A549 (cell line): ENCODE measurements at regions not wholly inside any gene's neighbourhood (a gene's known extent, or its start where the extent isn't known, plus 50 kb on each side); places are given as distances from the start of the nearest gene placed in this dataset.

Experiments used
- JUN ChIP-seq, 2 experiments: fragments of >200 bp; sonication (Bioruptor Twin); formaldehyde crosslinking; IDR thresholded peaks; 2 replicates in 1 of 2; 3 replicates in 1 of 2; pipeline ENCODE4 v1.6.1; 2016 to 2017
- POLR2A ChIP-seq: IDR thresholded peaks from 2 replicates; pipeline ENCODE4 v1.6.1; 2012; ENCODE audit warnings: mild to moderate bottlenecking, low read length
- SREBF2 ChIP-seq: fragments of 450-650 bp; IDR thresholded peaks from 2 replicates; pipeline ENCODE4 v1.6.1; 2014; ENCODE audit warnings: mild to moderate bottlenecking, moderate library complexity
- TF ChIP-seq, protein P1 (sequence below): fragments of 200-600 bp; sonication (generic); IDR thresholded peaks from 2 replicates; pipeline ENCODE4 v1.6.1; 2016; ENCODE audit warnings: antibody characterized with exemption, mild to moderate bottlenecking, moderate library complexity

- no peak for TF ChIP-seq JUN (IDR thresholded peaks at IDR 0.05)
- no peak for TF ChIP-seq SREBF2
- TF ChIP-seq, protein P1, sequence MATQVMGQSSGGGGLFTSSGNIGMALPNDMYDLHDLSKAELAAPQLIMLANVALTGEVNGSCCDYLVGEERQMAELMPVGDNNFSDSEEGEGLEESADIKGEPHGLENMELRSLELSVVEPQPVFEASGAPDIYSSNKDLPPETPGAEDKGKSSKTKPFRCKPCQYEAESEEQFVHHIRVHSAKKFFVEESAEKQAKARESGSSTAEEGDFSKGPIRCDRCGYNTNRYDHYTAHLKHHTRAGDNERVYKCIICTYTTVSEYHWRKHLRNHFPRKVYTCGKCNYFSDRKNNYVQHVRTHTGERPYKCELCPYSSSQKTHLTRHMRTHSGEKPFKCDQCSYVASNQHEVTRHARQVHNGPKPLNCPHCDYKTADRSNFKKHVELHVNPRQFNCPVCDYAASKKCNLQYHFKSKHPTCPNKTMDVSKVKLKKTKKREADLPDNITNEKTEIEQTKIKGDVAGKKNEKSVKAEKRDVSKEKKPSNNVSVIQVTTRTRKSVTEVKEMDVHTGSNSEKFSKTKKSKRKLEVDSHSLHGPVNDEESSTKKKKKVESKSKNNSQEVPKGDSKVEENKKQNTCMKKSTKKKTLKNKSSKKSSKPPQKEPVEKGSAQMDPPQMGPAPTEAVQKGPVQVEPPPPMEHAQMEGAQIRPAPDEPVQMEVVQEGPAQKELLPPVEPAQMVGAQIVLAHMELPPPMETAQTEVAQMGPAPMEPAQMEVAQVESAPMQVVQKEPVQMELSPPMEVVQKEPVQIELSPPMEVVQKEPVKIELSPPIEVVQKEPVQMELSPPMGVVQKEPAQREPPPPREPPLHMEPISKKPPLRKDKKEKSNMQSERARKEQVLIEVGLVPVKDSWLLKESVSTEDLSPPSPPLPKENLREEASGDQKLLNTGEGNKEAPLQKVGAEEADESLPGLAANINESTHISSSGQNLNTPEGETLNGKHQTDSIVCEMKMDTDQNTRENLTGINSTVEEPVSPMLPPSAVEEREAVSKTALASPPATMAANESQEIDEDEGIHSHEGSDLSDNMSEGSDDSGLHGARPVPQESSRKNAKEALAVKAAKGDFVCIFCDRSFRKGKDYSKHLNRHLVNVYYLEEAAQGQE, result no peak
- no peak for TF ChIP-seq POLR2A
Observed at GRCh38 chr3:168817177-168817576, 721.5 kb upstream of the GOLIM4 start.
